ENCODE measurements at regions not wholly inside any gene's neighbourhood (a gene's known extent, or its start where the extent isn't known, plus 50 kb on each side); places are given as distances from the start of the nearest gene placed in this dataset.
"Not testable (repeated sequence)": the region's sequence is repeated elsewhere in the genome, so short reads cannot be mapped to it uniquely, and the experiment has no call there.

GRCh38 chr5:99034336-99034735, 105.5 kb upstream of the CHD1 start:
- no peak for DNase-seq

GRCh38 chr5:99033014-99033900, 104.5 kb upstream of the CHD1 start:
- DNase-seq = no peak

- peak; percentile 47 to 82 for DNase-seq
These were observed 103.6 kb upstream of the CHD1 start for GRCh38 chr5:99032234-99033013.

- DNase-seq = no peak
These were observed 102.2 kb upstream of the CHD1 start for GRCh38 chr5:99030906-99031440.

- DNase-seq = no peak
These were observed 100.4 kb upstream of the CHD1 start for GRCh38 chr5:99029172-99029571.

GRCh38 chr5:99028170-99028569, 99.4 kb upstream of the CHD1 start:
- DNase-seq = not testable (repeated sequence)

GRCh38 chr5:99025298-99026045, 96.7 kb upstream of the CHD1 start:
- no peak for DNase-seq

- no peak for DNase-seq
These were observed 94.5 kb upstream of the CHD1 start for GRCh38 chr5:99023330-99023729.

GRCh38 chr5:99022250-99022649, 93.4 kb upstream of the CHD1 start:
- no peak for DNase-seq

- no peak for DNase-seq
These were observed 91.9 kb upstream of the CHD1 start for GRCh38 chr5:99020698-99021048.

GRCh38 chr5:99019812-99020697, 91.2 kb upstream of the CHD1 start:
- no peak for DNase-seq

- no peak for DNase-seq
These were observed 90.4 kb upstream of the CHD1 start for GRCh38 chr5:99019254-99019653.

GRCh38 chr5:99010294-99010693, 81.5 kb upstream of the CHD1 start:
- no peak for DNase-seq

GRCh38 chr5:99008009-99008408, 79.2 kb upstream of the CHD1 start:
- not testable (repeated sequence) for DNase-seq

- no peak for DNase-seq
These were observed 76.7 kb upstream of the CHD1 start for GRCh38 chr5:99005506-99005905.

- DNase-seq = no peak
These were observed 76.2 kb upstream of the CHD1 start for GRCh38 chr5:99004960-99005359.

GRCh38 chr5:99000876-99001275, 72.1 kb upstream of the CHD1 start:
- DNase-seq = no peak

GRCh38 chr5:99000221-99000620, 71.4 kb upstream of the CHD1 start:
- no peak for DNase-seq

- DNase-seq = no peak
These were observed 70.8 kb upstream of the CHD1 start for GRCh38 chr5:98999631-99000030.

- no peak for DNase-seq
These were observed 68.2 kb upstream of the CHD1 start for GRCh38 chr5:98997000-98997399.

- no peak for DNase-seq
These were observed 65.8 kb upstream of the CHD1 start for GRCh38 chr5:98994611-98995010.

GRCh38 chr5:98993512-98993911, 64.7 kb upstream of the CHD1 start:
- no peak for DNase-seq

Data from hippocampal formation (tissue), 2 donors.